Endothelial cell of umbilical vein (primary cell): ENCODE measurements at regions not wholly inside any gene's neighbourhood (a gene's known extent, or its start where the extent isn't known, plus 50 kb on each side); places are given as distances from the start of the nearest gene placed in this dataset.
"Not testable (repeated sequence)": the region's sequence is repeated elsewhere in the genome, so short reads cannot be mapped to it uniquely, and the experiment has no call there.

Experiments used
- BruUV-seq: library from RNA; stranded (reverse); fragments of 400-500 nt; replicated peaks from 2 replicates; lab custom pipeline; 2021; lab: Mats Ljungman, UMichigan
- CTCF ChIA-PET: fragments of 300-600, 350-600 bp; sonication (Branson Sonifier 250); formaldehyde crosslinking; loops from one replicate; lab custom pipeline; 2021; ENCODE audit warnings: antibody characterized with exemption, inconsistent platforms; lab: Charles Lee
- POLR2A ChIA-PET: fragments of 300-600, 350-600 bp; sonication (Branson Sonifier 250); formaldehyde crosslinking; loops from one replicate; lab custom pipeline; 2021; ENCODE audit warnings: antibody characterized with exemption, inconsistent platforms; lab: Charles Lee
- DNase-seq: peaks from one replicate; pipeline ENCODE4 v3.0.0-alpha.2; 2011; ENCODE audit warnings: low read depth, low spot score
- FAIRE-seq: peaks from 2 replicates; lab custom pipeline; 2011; peaks lifted over from hg19 to GRCh38; lab: Jason Lieb, UNC
- H2AFZ ChIP-seq: 2 replicates; pipeline ENCODE4 v1.6.0; 2012; ENCODE audit warnings: low read depth, low read length, control low read depth, inconsistent platforms
- H3K27ac ChIP-seq: 2 replicates; pipeline ENCODE4 v1.5.1; 2011; ENCODE audit warnings: low read depth, mild to moderate bottlenecking, control low read depth, low read length, moderate library complexity; ENCODE audit not compliant: insufficient read depth
- H3K27me3 ChIP-seq, 2 experiments: 2 replicates each; pipeline versions ENCODE4 v1.6.0 to v1.6.1; 2011; ENCODE audit warnings: low read length in 2 of 2, mixed read lengths in 1 of 2; ENCODE audit not compliant: control insufficient read depth in 2 of 2, insufficient read depth in 2 of 2
- H3K36me3 ChIP-seq, 2 experiments: 2 replicates in 1 of 2; 3 replicates in 1 of 2; pipeline ENCODE4 v1.5.1; 2011; ENCODE audit warnings: low read length in 2 of 2, mild to moderate bottlenecking in 1 of 2, moderate library complexity in 1 of 2; ENCODE audit not compliant: control insufficient read depth in 2 of 2, insufficient read depth in 2 of 2; ENCODE audit errors: extremely low read depth in 1 of 2
- H3K4me1 ChIP-seq: 3 replicates; pipeline ENCODE4 v1.5.1; 2011; ENCODE audit warnings: mild to moderate bottlenecking, low read length; ENCODE audit not compliant: control insufficient read depth, insufficient read depth; ENCODE audit errors: extremely low read depth
- H3K4me2 ChIP-seq: 2 replicates; pipeline ENCODE4 v1.6.1; 2011; ENCODE audit warnings: low read length, control low read depth, mixed read lengths; ENCODE audit not compliant: insufficient read depth
- H3K4me3 ChIP-seq, 3 experiments: fragments of 200-600 bp in 1 of 3; sonication (generic), shearing (Covaris generic) in 1 of 3; replicated peaks in 1 of 3; 2 replicates each; pipeline ENCODE4 v1.5.1; 2011 to 2016; ENCODE audit warnings: control low read depth in 3 of 3, low read length in 3 of 3, mild to moderate bottlenecking in 2 of 3, inconsistent platforms in 1 of 3, low read depth in 1 of 3, moderate library complexity in 1 of 3; ENCODE audit not compliant: insufficient read depth in 1 of 3
- H3K79me2 ChIP-seq: 2 replicates; pipeline ENCODE4 v1.6.0; 2012; ENCODE audit warnings: low read length, inconsistent platforms; ENCODE audit not compliant: control insufficient read depth, insufficient read depth
- H3K9ac ChIP-seq: replicated peaks from 2 replicates; pipeline ENCODE3; 2011; ENCODE audit warnings: low read length, control low read depth; ENCODE audit not compliant: insufficient read depth; ENCODE audit errors: extremely low read depth
- H3K9me1 ChIP-seq: replicated peaks from 3 replicates; pipeline ENCODE4 v1.6.0; 2011; ENCODE audit warnings: mild to moderate bottlenecking, low read length; ENCODE audit not compliant: control insufficient read depth, insufficient read depth; ENCODE audit errors: extremely low read depth
- H3K9me3 ChIP-seq: replicated peaks from 2 replicates; pipeline ENCODE4 v1.5.1; 2012; ENCODE audit warnings: low read length, inconsistent platforms; ENCODE audit not compliant: control insufficient read depth, insufficient read depth
- H4K20me1 ChIP-seq: replicated peaks from 2 replicates; pipeline ENCODE3; 2011; ENCODE audit warnings: mild to moderate bottlenecking, low read length; ENCODE audit not compliant: control insufficient read depth, insufficient read depth; ENCODE audit errors: extremely low read depth
- CTCF ChIP-seq, 2 donors: IDR thresholded peaks; 1 replicate in 1 of 2; 2 replicates in 1 of 2; pipeline ENCODE4 v1.5.1; 2011; ENCODE audit warnings: low read length in 2 of 2, mild to moderate bottlenecking in 2 of 2, moderate library complexity in 2 of 2, control low read depth in 1 of 2, inconsistent platforms in 1 of 2, low read depth in 1 of 2; ENCODE audit not compliant: insufficient read depth in 1 of 2; ENCODE audit errors: extremely low read depth in 1 of 2
- EZH2 ChIP-seq: IDR thresholded peaks from 2 replicates; pipeline ENCODE4 v1.6.1; 2012; ENCODE audit warnings: borderline replicate concordance, low read depth, mild to moderate bottlenecking, moderate library complexity, low read length, inconsistent platforms; ENCODE audit not compliant: severe bottlenecking
- FOS ChIP-seq: IDR thresholded peaks from 2 replicates; pipeline ENCODE4 v1.6.1; 2011; ENCODE audit warnings: mild to moderate bottlenecking, low read length, moderate library complexity, borderline replicate concordance; ENCODE audit not compliant: insufficient read depth
- GATA2 ChIP-seq: IDR thresholded peaks from 2 replicates; pipeline ENCODE4 v1.7.0; 2011; ENCODE audit warnings: low read depth, mild to moderate bottlenecking, moderate library complexity, mixed read lengths, low read length; ENCODE audit not compliant: insufficient read length, insufficient read depth
- JUN ChIP-seq: IDR thresholded peaks from 2 replicates; pipeline ENCODE4 v1.6.1; 2011; ENCODE audit warnings: borderline replicate concordance, low read depth; ENCODE audit not compliant: insufficient read length, insufficient read depth
- MAX ChIP-seq: IDR thresholded peaks from 2 replicates; pipeline ENCODE4 v1.6.1; 2011; ENCODE audit not compliant: insufficient read depth, insufficient read length
- MYC ChIP-seq: IDR thresholded peaks from one replicate; pipeline ENCODE4 v1.6.1; 2011; ENCODE audit warnings: mild to moderate bottlenecking, low read depth, low read length
- POLR2A ChIP-seq: IDR thresholded peaks from 2 replicates; pipeline ENCODE4 v1.6.1; 2012; ENCODE audit warnings: low read depth, mild to moderate bottlenecking, control low read depth, low read length
- POLR2AphosphoS5 ChIP-seq: IDR thresholded peaks from 2 replicates; pipeline ENCODE4 v1.6.1; 2012; ENCODE audit warnings: low read depth, mild to moderate bottlenecking, control low read depth, low read length, moderate library complexity; ENCODE audit not compliant: insufficient read depth
- dilution Hi-C: fragments of 300-500 bp; cut with MboI; formaldehyde crosslinking; loops from one replicate; pipeline ENCODE4 v1.15.0; 2019; ENCODE audit warnings: low sequenced_read_pairs; ENCODE audit not compliant: extremely low pct_ligation_motif_present
- intact Hi-C: fragments of 100-400 bp; cut with micrococcal nuclease; formaldehyde crosslinking; loops from one replicate; pipeline ENCODE4 v1.10.0; 2022

GRCh38 chr6:14521141-14521540, 403.6 kb downstream of the CD83 start:
- dilution Hi-C loops (no loop called here), intact Hi-C loops (no loop called here)
- ChIA-PET CTCF (no interaction called here), POLR2A (no interaction called here)
- H3K27me3 ChIP-seq = no peaks in the 10 kb centered on the region
- H2AFZ ChIP-seq = no peak overlapping the region
- no TSS peak for BruUV-seq
- no peaks in the 10 kb centered on the region for H3K36me3 ChIP-seq
- H4K20me1 ChIP-seq = no peaks in the 10 kb centered on the region
- TF ChIP-seq POLR2A = no peak
- no peak for TF ChIP-seq GATA2
- TF ChIP-seq MYC = no peak
- TF ChIP-seq CTCF (IDR thresholded peaks at IDR 0.05; ENCODE audit: extremely low read depth in 1 of 2, insufficient read depth in 1 of 2, low read depth in 1 of 2, low read length in 2 of 2) = no peak
- TF ChIP-seq POLR2AphosphoS5 = no peak
- no peak for TF ChIP-seq FOS
- TF ChIP-seq MAX = no peak
- no peak for TF ChIP-seq JUN
- no peak for TF ChIP-seq EZH2
- no peak overlapping the region for H3K4me3 ChIP-seq
- no peak overlapping the region for H3K27ac ChIP-seq
- H3K4me2 ChIP-seq = no peak overlapping the region
- H3K9ac ChIP-seq = no peak overlapping the region
- no peak for FAIRE-seq
- DNase-seq = no peak
- H3K4me1 ChIP-seq = no peaks in the 10 kb centered on the region
- no peaks in the 10 kb centered on the region for H3K79me2 ChIP-seq
- peaks cover 10% of the 10 kb centered on the region for H3K9me3 ChIP-seq
- H3K9me1 ChIP-seq = no peaks in the 10 kb centered on the region

- H3K4me1 ChIP-seq, DNase-seq, H4K20me1 ChIP-seq, H3K9me1 ChIP-seq, BruUV-seq, H3K79me2 ChIP-seq, H3K9ac ChIP-seq, H3K27ac ChIP-seq, POLR2A ChIA-PET, H3K27me3 ChIP-seq, H3K4me2 ChIP-seq, FAIRE-seq, H2AFZ ChIP-seq, intact Hi-C loops, CTCF ChIA-PET, H3K4me3 ChIP-seq, H3K36me3 ChIP-seq, dilution Hi-C loops: not testable (repeated sequence)
- peaks cover 10% of the 10 kb centered on the region for H3K9me3 ChIP-seq
These were observed 404.3 kb downstream of the CD83 start for GRCh38 chr6:14521861-14522260.
